HEK293 (cell line): ENCODE measurements at regions not wholly inside any gene's neighbourhood (a gene's known extent, or its start where the extent isn't known, plus 50 kb on each side); places are given as distances from the start of the nearest gene placed in this dataset.

Source experiments
- CTCF ChIA-PET: fragments of 350-600 bp; formaldehyde crosslinking; extraction: SDS; loops from one replicate; lab custom pipeline; 2021; ENCODE audit warnings: antibody characterized with exemption; lab: Yijun Ruan, JAX
- POLR2A ChIA-PET: fragments of 300-600 bp; formaldehyde crosslinking; extraction: SDS; loops from one replicate; lab custom pipeline; 2020; ENCODE audit warnings: antibody characterized with exemption, inconsistent platforms; lab: Yijun Ruan, JAX
- H3K27ac ChIP-seq: fragments of 200-500 bp; sonication (Bioruptor generic); 2 replicates; pipeline ENCODE4 v1.5.1; 2014; ENCODE audit warnings: low read depth, low read length, control low read depth, inconsistent platforms; ENCODE audit errors: extremely low read depth
- H3K36me3 ChIP-seq, 2 experiments: fragments of 200-500 bp in 1 of 2; sonication (Bioruptor generic) in 1 of 2; 1 replicate in 1 of 2; 2 replicates in 1 of 2; pipeline ENCODE4 v1.5.1; 2014 to 2017; ENCODE audit warnings: inconsistent platforms in 2 of 2, low read length in 2 of 2; ENCODE audit not compliant: control insufficient read depth in 2 of 2, insufficient read depth in 1 of 2
- H3K4me1 ChIP-seq: fragments of 200-500 bp; sonication (Bioruptor generic); 2 replicates; pipeline ENCODE4 v1.5.1; 2014; ENCODE audit warnings: mild to moderate bottlenecking, low read length, inconsistent platforms; ENCODE audit not compliant: control insufficient read depth, insufficient read depth
- H3K4me3 ChIP-seq: 2 replicates; pipeline ENCODE4 v1.5.1; 2011; ENCODE audit warnings: low read depth, mild to moderate bottlenecking, control low read depth, low read length, moderate library complexity
- H3K9me3 ChIP-seq: fragments of 200-500 bp; sonication (Bioruptor generic); 2 replicates; pipeline ENCODE4 v1.5.1; 2014; ENCODE audit warnings: low read depth, low read length, inconsistent platforms; ENCODE audit not compliant: control insufficient read depth, insufficient read depth
- GLI2 ChIP-seq: fragments of 450-650 bp; formaldehyde crosslinking; IDR thresholded peaks from 2 replicates; pipeline ENCODE4; 2017; ENCODE audit warnings: missing biosample characterization, missing genetic modification characterization, low read depth, borderline replicate concordance
- HOXA7 ChIP-seq: sonication (generic); formaldehyde crosslinking; IDR thresholded peaks from 2 replicates; pipeline ENCODE4 v1.8.1; 2022; ENCODE audit warnings: missing genetic modification reagents, borderline replicate concordance
- KLF10 ChIP-seq: fragments of 450-650 bp; IDR thresholded peaks from 2 replicates; pipeline ENCODE4 v1.5.1; 2018; ENCODE audit warnings: missing biosample characterization, mild to moderate bottlenecking, missing genetic modification characterization
- KLF7 ChIP-seq: fragments of 450-650 bp; formaldehyde crosslinking; IDR thresholded peaks from 2 replicates; pipeline ENCODE4 v1.5.1; 2016; ENCODE audit warnings: missing biosample characterization, missing genetic modification characterization, borderline replicate concordance
- TCF7L2 ChIP-seq: IDR thresholded peaks from 2 replicates; pipeline ENCODE4 v1.6.1; 2011; ENCODE audit warnings: low read depth, mild to moderate bottlenecking, inconsistent platforms, low read length, moderate library complexity, borderline replicate concordance
- ZBTB7A ChIP-seq: fragments of 450-650 bp; formaldehyde crosslinking; IDR thresholded peaks from 2 replicates; pipeline ENCODE4 v1.5.1; 2016; ENCODE audit warnings: low read depth, missing biosample characterization, missing genetic modification characterization
- ZEB2 ChIP-seq: fragments of 450-650 bp; formaldehyde crosslinking; IDR thresholded peaks from 2 replicates; pipeline ENCODE4 v1.5.1; 2016; ENCODE audit warnings: missing biosample characterization, missing genetic modification characterization
- ZNF10 ChIP-seq: fragments of 450-650 bp; formaldehyde crosslinking; IDR thresholded peaks from 2 replicates; pipeline ENCODE4 v1.5.1; 2017; ENCODE audit warnings: missing biosample characterization, missing genetic modification characterization
- ZNF114 ChIP-seq: fragments of 450-650 bp; formaldehyde crosslinking; IDR thresholded peaks from 2 replicates; pipeline ENCODE4 v1.5.0; 2017; ENCODE audit warnings: missing biosample characterization, missing genetic modification characterization
- ZNF121 ChIP-seq: fragments of 450-650 bp; formaldehyde crosslinking; IDR thresholded peaks from 2 replicates; pipeline ENCODE4 v1.5.1; 2016; ENCODE audit warnings: missing biosample characterization, missing genetic modification characterization
- ZNF394 ChIP-seq: fragments of 450-650 bp; formaldehyde crosslinking; IDR thresholded peaks from 2 replicates; pipeline ENCODE4 v1.5.1; 2016; ENCODE audit warnings: missing biosample characterization, missing genetic modification characterization, mild to moderate bottlenecking, moderate library complexity, borderline replicate concordance
- ZNF501 ChIP-seq: fragments of 450-650 bp; formaldehyde crosslinking; IDR thresholded peaks from 2 replicates; pipeline ENCODE4 v1.5.1; 2016; ENCODE audit warnings: missing biosample characterization, missing genetic modification characterization
- ZNF585B ChIP-seq: fragments of 450-650 bp; formaldehyde crosslinking; IDR thresholded peaks from 2 replicates; pipeline ENCODE4 v1.5.1; 2016; ENCODE audit warnings: missing biosample characterization, missing genetic modification characterization
- ZNF600 ChIP-seq: fragments of 450-650 bp; formaldehyde crosslinking; IDR thresholded peaks from 2 replicates; pipeline ENCODE4 v1.5.1; 2016; ENCODE audit warnings: missing biosample characterization, missing genetic modification characterization
- ZNF629 ChIP-seq: fragments of 450-650 bp; formaldehyde crosslinking; IDR thresholded peaks from 2 replicates; pipeline ENCODE4 v1.5.1; 2017; ENCODE audit warnings: missing biosample characterization, missing genetic modification characterization
- ZNF654 ChIP-seq: fragments of 450-650 bp; formaldehyde crosslinking; IDR thresholded peaks from 2 replicates; pipeline ENCODE4 v1.5.1; 2016; ENCODE audit warnings: low read depth, missing biosample characterization, missing genetic modification characterization
- ZNF768 ChIP-seq: fragments of 450-650 bp; formaldehyde crosslinking; IDR thresholded peaks from 2 replicates; pipeline ENCODE4 v1.5.1; 2018; ENCODE audit warnings: missing biosample characterization, mild to moderate bottlenecking, missing genetic modification characterization
- ZNF777 ChIP-seq: fragments of 450-650 bp; formaldehyde crosslinking; IDR thresholded peaks from 2 replicates; pipeline ENCODE4 v1.5.1; 2017; ENCODE audit warnings: missing biosample characterization, missing genetic modification characterization, borderline replicate concordance
- TF ChIP-seq, protein P1 (sequence below): fragments of 450-650 bp; formaldehyde crosslinking; IDR thresholded peaks from 2 replicates; pipeline ENCODE4 v1.5.1; 2016; ENCODE audit warnings: missing biosample characterization, missing genetic modification characterization
- TF ChIP-seq, protein P2 (sequence below): fragments of 450-650 bp; formaldehyde crosslinking; IDR thresholded peaks from 2 replicates; pipeline ENCODE4 v1.5.1; 2017; ENCODE audit warnings: missing biosample characterization, missing genetic modification characterization
- TF ChIP-seq, protein P3 (sequence below): fragments of 450-650 bp; formaldehyde crosslinking; IDR thresholded peaks from 2 replicates; pipeline ENCODE4 v1.5.1; 2016; ENCODE audit warnings: missing biosample characterization, missing genetic modification characterization
- TF ChIP-seq, protein P4 (sequence below): sonication (generic); formaldehyde crosslinking; IDR thresholded peaks from 2 replicates; pipeline ENCODE4 v1.8.1; 2022; ENCODE audit warnings: mild to moderate bottlenecking, moderate library complexity, missing genetic modification reagents
- TF ChIP-seq, protein P5 (sequence below): fragments of 450-650 bp; IDR thresholded peaks from 2 replicates; pipeline ENCODE4 v1.5.1; 2018; ENCODE audit warnings: missing biosample characterization, missing genetic modification characterization

DNA sequence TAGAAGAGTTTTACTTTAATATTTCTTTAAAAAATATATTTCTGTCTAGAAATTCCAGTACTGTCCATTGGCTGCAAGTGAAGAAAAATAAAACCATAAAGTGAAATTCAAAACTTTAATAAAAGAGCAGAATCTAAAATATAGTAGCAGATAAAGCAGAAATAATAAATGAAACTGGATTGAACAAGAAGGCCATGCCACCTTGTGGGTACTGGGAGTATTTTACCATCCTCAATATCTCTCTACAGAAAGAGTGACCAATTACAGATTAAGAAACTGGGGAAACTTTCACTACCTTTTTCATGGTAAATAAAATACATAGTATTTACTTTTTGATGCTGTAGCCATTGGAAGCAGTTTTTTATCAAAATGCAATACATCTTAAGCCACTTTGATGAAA, 220.5 kb downstream of the BCAT1 start:
- Histone ChIP-seq H3K4me1 (no peaks in the 10 kb centered on the region), H3K27ac (no peak overlapping the region), H3K36me3 (no peaks in the 10 kb centered on the region), H3K4me3 (no peak overlapping the region), H3K9me3 (no peaks in the 10 kb centered on the region)
- TF ChIP-seq, protein P1, sequence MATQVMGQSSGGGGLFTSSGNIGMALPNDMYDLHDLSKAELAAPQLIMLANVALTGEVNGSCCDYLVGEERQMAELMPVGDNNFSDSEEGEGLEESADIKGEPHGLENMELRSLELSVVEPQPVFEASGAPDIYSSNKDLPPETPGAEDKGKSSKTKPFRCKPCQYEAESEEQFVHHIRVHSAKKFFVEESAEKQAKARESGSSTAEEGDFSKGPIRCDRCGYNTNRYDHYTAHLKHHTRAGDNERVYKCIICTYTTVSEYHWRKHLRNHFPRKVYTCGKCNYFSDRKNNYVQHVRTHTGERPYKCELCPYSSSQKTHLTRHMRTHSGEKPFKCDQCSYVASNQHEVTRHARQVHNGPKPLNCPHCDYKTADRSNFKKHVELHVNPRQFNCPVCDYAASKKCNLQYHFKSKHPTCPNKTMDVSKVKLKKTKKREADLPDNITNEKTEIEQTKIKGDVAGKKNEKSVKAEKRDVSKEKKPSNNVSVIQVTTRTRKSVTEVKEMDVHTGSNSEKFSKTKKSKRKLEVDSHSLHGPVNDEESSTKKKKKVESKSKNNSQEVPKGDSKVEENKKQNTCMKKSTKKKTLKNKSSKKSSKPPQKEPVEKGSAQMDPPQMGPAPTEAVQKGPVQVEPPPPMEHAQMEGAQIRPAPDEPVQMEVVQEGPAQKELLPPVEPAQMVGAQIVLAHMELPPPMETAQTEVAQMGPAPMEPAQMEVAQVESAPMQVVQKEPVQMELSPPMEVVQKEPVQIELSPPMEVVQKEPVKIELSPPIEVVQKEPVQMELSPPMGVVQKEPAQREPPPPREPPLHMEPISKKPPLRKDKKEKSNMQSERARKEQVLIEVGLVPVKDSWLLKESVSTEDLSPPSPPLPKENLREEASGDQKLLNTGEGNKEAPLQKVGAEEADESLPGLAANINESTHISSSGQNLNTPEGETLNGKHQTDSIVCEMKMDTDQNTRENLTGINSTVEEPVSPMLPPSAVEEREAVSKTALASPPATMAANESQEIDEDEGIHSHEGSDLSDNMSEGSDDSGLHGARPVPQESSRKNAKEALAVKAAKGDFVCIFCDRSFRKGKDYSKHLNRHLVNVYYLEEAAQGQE: no peak
- TF ChIP-seq, protein P2, sequence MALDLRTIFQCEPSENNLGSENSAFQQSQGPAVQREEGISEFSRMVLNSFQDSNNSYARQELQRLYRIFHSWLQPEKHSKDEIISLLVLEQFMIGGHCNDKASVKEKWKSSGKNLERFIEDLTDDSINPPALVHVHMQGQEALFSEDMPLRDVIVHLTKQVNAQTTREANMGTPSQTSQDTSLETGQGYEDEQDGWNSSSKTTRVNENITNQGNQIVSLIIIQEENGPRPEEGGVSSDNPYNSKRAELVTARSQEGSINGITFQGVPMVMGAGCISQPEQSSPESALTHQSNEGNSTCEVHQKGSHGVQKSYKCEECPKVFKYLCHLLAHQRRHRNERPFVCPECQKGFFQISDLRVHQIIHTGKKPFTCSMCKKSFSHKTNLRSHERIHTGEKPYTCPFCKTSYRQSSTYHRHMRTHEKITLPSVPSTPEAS: no peak
- TF ChIP-seq, protein P3, sequence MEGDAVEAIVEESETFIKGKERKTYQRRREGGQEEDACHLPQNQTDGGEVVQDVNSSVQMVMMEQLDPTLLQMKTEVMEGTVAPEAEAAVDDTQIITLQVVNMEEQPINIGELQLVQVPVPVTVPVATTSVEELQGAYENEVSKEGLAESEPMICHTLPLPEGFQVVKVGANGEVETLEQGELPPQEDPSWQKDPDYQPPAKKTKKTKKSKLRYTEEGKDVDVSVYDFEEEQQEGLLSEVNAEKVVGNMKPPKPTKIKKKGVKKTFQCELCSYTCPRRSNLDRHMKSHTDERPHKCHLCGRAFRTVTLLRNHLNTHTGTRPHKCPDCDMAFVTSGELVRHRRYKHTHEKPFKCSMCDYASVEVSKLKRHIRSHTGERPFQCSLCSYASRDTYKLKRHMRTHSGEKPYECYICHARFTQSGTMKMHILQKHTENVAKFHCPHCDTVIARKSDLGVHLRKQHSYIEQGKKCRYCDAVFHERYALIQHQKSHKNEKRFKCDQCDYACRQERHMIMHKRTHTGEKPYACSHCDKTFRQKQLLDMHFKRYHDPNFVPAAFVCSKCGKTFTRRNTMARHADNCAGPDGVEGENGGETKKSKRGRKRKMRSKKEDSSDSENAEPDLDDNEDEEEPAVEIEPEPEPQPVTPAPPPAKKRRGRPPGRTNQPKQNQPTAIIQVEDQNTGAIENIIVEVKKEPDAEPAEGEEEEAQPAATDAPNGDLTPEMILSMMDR (tag by site-specific recombination): 0 out of 2 replicates have a peak, but pooled peaks have one; percentile 19
- no peak for TF ChIP-seq ZNF768 (tag by site-specific recombination)
- TF ChIP-seq ZNF654 (tag by site-specific recombination): peak; percentile 55
- no peak for TF ChIP-seq ZNF777 (tag by site-specific recombination)
- TF ChIP-seq TCF7L2: no peak
- no peak for TF ChIP-seq ZNF121
- CTCF ChIA-PET: interaction anchor here (0.7 kb wide), 2 partner anchors 11 to 18 kb away, joined by 3 read pairs; no protein-coding TSS in a partner anchor
- POLR2A ChIA-PET: no interaction called here

DNA sequence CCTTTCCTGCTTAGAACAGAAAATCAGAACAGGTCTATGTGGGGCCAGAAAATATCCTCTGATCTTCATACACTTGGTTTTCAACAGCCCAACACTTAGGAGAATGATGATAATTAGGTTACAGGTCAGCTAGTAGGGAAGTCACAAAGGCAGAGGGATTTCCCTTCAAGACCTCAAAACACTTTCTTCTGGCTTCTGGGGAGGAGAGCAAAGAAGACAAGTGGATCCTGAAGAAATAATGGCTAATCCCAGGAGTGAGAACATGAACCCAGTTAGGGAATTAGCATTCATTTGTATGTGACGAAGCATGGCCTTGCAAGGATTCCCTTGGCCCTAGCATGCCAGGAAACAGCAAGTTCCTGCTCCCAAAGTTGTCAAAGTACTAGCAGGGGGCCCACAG, 223.3 kb downstream of the BCAT1 start:
- Histone ChIP-seq H3K27ac (no peak overlapping the region), H3K36me3 (no peaks in the 10 kb centered on the region), H3K9me3 (no peaks in the 10 kb centered on the region)
- CTCF ChIA-PET: no interaction called here
- TF ChIP-seq HOXA7 (CRISPR knock-in tag) (no peak), GLI2 (tag by site-specific recombination) (no peak), ZNF394 (tag by site-specific recombination) (no peak), ZNF585B (no peak), ZNF501 (tag by site-specific recombination) (no peak), KLF10 (no peak), ZNF600 (tag by site-specific recombination) (no peak), KLF7 (tag by site-specific recombination) (no peak), ZBTB7A (no peak), ZNF10 (tag by site-specific recombination) (no peak), ZNF629 (tag by site-specific recombination) (no peak), ZNF114 (tag by site-specific recombination) (no peak), ZEB2 (no peak)
- TF ChIP-seq, protein P4, sequence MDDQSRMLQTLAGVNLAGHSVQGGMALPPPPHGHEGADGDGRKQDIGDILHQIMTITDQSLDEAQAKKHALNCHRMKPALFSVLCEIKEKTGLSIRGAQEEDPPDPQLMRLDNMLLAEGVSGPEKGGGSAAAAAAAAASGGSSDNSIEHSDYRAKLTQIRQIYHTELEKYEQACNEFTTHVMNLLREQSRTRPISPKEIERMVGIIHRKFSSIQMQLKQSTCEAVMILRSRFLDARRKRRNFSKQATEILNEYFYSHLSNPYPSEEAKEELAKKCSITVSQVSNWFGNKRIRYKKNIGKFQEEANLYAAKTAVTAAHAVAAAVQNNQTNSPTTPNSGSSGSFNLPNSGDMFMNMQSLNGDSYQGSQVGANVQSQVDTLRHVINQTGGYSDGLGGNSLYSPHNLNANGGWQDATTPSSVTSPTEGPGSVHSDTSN: no peak
- TF ChIP-seq, protein P5, sequence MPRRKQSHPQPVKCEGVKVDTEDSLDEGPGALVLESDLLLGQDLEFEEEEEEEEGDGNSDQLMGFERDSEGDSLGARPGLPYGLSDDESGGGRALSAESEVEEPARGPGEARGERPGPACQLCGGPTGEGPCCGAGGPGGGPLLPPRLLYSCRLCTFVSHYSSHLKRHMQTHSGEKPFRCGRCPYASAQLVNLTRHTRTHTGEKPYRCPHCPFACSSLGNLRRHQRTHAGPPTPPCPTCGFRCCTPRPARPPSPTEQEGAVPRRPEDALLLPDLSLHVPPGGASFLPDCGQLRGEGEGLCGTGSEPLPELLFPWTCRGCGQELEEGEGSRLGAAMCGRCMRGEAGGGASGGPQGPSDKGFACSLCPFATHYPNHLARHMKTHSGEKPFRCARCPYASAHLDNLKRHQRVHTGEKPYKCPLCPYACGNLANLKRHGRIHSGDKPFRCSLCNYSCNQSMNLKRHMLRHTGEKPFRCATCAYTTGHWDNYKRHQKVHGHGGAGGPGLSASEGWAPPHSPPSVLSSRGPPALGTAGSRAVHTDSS (tag by site-specific recombination): no peak
- TF ChIP-seq, protein P2: no peak
- TF ChIP-seq, all 188 proteins: peak for 0
- no peaks in the 10 kb centered on the region for H3K4me1 ChIP-seq
- no peak overlapping the region for H3K4me3 ChIP-seq
- POLR2A ChIA-PET: no interaction called here
